ENCODE measurements at regions not wholly inside any gene's neighbourhood (a gene's known extent, or its start where the extent isn't known, plus 50 kb on each side); places are given as distances from the start of the nearest gene placed in this dataset.

DNA sequence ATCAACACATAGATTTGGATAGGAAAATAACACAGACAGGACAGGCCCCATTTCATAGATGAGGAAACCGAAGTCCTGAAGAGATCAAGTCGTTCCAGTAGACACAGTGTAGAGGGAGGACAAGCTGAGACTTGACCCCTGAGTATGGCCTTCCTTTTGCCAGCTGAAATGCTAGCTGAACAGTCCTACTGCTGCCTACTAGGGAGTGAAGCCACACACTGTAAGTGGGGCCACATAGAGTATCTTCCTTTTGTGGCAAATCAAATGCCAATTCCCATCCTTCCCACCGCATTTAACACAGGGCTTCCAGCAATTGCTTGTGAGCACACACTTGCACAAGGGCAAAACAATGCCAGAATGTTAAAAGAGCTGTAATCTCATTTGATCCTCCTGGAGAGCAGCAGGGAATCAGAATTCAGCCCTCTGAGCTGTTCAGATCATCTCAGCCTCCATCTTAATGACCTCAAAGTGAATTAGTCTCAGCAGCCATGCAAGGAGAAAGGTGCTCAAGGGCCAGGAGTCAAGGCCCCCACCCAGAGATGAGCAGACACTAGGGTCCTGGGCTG lies 380.5 kb downstream of the EMP1 start:
- no peak overlapping the region for H3K27ac ChIP-seq (replicated peaks)
- peaks cover 4% of the 10 kb centered on the region for H3K27me3 ChIP-seq (ENCODE audit: insufficient read depth, poor library complexity, severe bottlenecking)
- H3K4me3 ChIP-seq (replicated peaks; ENCODE audit: insufficient read depth, low read length) = no peak overlapping the region
- TF ChIP-seq GABPA (IDR thresholded peaks at IDR 0.05; ENCODE audit: low read depth) = no peak
- TF ChIP-seq, protein P1, sequence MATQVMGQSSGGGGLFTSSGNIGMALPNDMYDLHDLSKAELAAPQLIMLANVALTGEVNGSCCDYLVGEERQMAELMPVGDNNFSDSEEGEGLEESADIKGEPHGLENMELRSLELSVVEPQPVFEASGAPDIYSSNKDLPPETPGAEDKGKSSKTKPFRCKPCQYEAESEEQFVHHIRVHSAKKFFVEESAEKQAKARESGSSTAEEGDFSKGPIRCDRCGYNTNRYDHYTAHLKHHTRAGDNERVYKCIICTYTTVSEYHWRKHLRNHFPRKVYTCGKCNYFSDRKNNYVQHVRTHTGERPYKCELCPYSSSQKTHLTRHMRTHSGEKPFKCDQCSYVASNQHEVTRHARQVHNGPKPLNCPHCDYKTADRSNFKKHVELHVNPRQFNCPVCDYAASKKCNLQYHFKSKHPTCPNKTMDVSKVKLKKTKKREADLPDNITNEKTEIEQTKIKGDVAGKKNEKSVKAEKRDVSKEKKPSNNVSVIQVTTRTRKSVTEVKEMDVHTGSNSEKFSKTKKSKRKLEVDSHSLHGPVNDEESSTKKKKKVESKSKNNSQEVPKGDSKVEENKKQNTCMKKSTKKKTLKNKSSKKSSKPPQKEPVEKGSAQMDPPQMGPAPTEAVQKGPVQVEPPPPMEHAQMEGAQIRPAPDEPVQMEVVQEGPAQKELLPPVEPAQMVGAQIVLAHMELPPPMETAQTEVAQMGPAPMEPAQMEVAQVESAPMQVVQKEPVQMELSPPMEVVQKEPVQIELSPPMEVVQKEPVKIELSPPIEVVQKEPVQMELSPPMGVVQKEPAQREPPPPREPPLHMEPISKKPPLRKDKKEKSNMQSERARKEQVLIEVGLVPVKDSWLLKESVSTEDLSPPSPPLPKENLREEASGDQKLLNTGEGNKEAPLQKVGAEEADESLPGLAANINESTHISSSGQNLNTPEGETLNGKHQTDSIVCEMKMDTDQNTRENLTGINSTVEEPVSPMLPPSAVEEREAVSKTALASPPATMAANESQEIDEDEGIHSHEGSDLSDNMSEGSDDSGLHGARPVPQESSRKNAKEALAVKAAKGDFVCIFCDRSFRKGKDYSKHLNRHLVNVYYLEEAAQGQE (IDR thresholded peaks at IDR 0.05; ENCODE audit: insufficient replicate concordance, low read depth) = no peak
- DNase-seq (ENCODE audit: low read depth in 1 of 2, low spot score in 1 of 2) = no peak

DNA sequence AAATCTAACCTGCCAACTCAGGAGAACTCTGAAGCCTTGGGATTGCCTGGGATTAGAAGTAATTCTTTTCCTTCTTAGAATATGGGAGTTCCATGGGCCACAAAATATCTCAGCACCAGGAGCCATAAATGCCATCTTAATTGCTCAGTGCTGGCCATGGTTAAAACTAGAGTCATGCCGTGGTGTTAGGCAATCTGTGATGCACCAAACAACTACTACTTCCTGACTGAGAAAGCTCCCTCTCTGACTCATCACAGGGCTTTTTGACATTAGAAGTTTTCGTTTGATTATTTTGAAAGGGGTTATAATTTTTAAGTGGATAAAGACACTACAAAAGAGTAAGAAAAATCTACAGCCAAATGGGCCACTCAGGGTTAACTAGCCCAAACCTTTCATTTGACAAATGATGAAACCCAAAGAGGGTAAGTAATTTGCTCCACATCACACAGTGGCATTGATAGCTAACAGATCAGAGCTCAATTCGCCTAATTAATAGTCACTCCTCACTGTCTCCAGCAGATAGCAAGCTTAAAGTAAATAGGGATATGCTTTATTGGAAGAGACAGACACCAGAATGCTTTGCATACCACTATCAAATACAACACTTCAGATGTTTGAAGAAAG lies 377.3 kb downstream of the EMP1 start:
- no peak for DNase-seq (ENCODE audit: low read depth in 1 of 2, low spot score in 1 of 2)
- Histone ChIP-seq H3K27ac (replicated peaks) (no peak overlapping the region), H3K4me3 (replicated peaks; ENCODE audit: insufficient read depth, low read length) (no peak overlapping the region), H3K27me3 (ENCODE audit: insufficient read depth, poor library complexity, severe bottlenecking) (peaks cover 4% of the 10 kb centered on the region)
- no peak for TF ChIP-seq GABPA (IDR thresholded peaks at IDR 0.05; ENCODE audit: low read depth)

DNA sequence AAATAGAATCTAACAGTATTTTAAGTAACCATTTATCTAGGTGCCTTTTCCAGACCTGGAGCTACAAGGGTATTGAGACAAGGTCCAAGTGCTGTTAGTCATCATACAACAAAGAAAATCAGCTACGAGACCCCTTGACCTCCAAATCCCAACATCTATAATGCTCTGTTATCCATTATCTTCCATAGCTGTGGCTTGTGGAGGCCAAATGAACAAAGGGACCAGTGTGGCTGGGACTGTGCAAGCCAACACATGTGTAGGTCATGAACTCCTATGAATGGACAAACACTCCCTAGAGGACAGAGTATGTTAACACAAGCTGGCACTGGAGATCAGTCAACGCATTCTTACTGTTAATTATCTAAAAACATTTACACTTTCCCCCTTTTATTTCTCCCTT lies 374.5 kb downstream of the EMP1 start:
- H3K4me3 ChIP-seq (replicated peaks; ENCODE audit: insufficient read depth, low read length) = no peak overlapping the region
- TF ChIP-seq SPI1 (IDR thresholded peaks at IDR 0.05; ENCODE audit: borderline replicate concordance, low read depth) (no peak), GABPA (IDR thresholded peaks at IDR 0.05; ENCODE audit: low read depth) (no peak), POLR2AphosphoS5 (IDR thresholded peaks at IDR 0.05; ENCODE audit: low read depth) (no peak)
- TF ChIP-seq, protein P2, sequence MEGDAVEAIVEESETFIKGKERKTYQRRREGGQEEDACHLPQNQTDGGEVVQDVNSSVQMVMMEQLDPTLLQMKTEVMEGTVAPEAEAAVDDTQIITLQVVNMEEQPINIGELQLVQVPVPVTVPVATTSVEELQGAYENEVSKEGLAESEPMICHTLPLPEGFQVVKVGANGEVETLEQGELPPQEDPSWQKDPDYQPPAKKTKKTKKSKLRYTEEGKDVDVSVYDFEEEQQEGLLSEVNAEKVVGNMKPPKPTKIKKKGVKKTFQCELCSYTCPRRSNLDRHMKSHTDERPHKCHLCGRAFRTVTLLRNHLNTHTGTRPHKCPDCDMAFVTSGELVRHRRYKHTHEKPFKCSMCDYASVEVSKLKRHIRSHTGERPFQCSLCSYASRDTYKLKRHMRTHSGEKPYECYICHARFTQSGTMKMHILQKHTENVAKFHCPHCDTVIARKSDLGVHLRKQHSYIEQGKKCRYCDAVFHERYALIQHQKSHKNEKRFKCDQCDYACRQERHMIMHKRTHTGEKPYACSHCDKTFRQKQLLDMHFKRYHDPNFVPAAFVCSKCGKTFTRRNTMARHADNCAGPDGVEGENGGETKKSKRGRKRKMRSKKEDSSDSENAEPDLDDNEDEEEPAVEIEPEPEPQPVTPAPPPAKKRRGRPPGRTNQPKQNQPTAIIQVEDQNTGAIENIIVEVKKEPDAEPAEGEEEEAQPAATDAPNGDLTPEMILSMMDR (IDR thresholded peaks at IDR 0.05; ENCODE audit: insufficient read depth, low read length) = no peak
- TF ChIP-seq, protein P1 (IDR thresholded peaks at IDR 0.05; ENCODE audit: insufficient replicate concordance, low read depth) = no peak
- no peaks in the 10 kb centered on the region for H3K27me3 ChIP-seq (ENCODE audit: insufficient read depth, poor library complexity, severe bottlenecking)
- DNase-seq (ENCODE audit: low read depth in 1 of 2, low spot score in 1 of 2) = no peak
- no peak overlapping the region for H3K27ac ChIP-seq (replicated peaks)

DNA sequence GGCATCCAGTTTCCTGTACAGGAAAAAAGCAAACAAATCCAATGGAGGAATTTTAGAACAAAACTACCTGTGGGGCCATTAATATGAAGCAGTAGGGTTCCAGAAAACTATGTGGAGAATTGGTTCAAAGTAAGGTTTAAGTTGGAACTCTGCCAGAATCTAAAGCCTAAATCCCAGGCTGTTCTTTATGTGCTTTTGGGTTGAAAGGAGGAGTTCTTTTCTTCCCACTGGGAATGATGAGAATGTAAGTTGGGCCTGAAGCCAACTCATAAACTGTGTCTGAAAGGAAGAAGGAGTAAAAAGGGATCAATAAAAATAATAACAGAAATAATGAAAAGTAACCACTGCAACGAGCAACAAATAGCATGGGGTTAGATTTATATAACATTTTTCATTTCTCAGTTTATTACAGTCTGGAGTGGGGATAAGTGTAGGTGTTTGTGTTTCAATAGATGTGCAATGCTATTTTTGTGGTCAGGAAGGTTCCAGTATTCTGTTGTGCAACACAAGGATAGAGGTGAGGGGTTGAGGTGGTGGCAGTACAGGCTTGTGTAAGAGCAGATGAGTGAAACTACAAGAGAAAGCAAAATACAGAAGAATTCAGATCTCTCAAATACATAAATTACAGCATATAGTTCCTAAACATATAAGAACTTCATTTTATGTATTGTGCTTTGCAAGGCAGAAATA lies 373.6 kb downstream of the EMP1 start:
- TF ChIP-seq POLR2AphosphoS5 (IDR thresholded peaks at IDR 0.05; ENCODE audit: low read depth) (no peak), SPI1 (IDR thresholded peaks at IDR 0.05; ENCODE audit: borderline replicate concordance, low read depth) (no peak), GABPA (IDR thresholded peaks at IDR 0.05; ENCODE audit: low read depth) (no peak)
- TF ChIP-seq, protein P1 (IDR thresholded peaks at IDR 0.05; ENCODE audit: insufficient replicate concordance, low read depth) = no peak
- TF ChIP-seq, protein P2 (IDR thresholded peaks at IDR 0.05; ENCODE audit: insufficient read depth, low read length) = no peak
- no peak overlapping the region for H3K4me3 ChIP-seq (replicated peaks; ENCODE audit: insufficient read depth, low read length)
- no peaks in the 10 kb centered on the region for H3K27me3 ChIP-seq (ENCODE audit: insufficient read depth, poor library complexity, severe bottlenecking)

More for the DNA sequence above, 373.6 kb downstream of the EMP1 start:
- DNase-seq (ENCODE audit: low read depth in 1 of 2, low spot score in 1 of 2) = no peak
- H3K27ac ChIP-seq (replicated peaks) = no peak overlapping the region
